ENCODE measurements at regions not wholly inside any gene's neighbourhood (a gene's known extent, or its start where the extent isn't known, plus 50 kb on each side); places are given as distances from the start of the nearest gene placed in this dataset.
"Not testable (repeated sequence)": the region's sequence is repeated elsewhere in the genome, so short reads cannot be mapped to it uniquely, and the experiment has no call there.

DNA sequence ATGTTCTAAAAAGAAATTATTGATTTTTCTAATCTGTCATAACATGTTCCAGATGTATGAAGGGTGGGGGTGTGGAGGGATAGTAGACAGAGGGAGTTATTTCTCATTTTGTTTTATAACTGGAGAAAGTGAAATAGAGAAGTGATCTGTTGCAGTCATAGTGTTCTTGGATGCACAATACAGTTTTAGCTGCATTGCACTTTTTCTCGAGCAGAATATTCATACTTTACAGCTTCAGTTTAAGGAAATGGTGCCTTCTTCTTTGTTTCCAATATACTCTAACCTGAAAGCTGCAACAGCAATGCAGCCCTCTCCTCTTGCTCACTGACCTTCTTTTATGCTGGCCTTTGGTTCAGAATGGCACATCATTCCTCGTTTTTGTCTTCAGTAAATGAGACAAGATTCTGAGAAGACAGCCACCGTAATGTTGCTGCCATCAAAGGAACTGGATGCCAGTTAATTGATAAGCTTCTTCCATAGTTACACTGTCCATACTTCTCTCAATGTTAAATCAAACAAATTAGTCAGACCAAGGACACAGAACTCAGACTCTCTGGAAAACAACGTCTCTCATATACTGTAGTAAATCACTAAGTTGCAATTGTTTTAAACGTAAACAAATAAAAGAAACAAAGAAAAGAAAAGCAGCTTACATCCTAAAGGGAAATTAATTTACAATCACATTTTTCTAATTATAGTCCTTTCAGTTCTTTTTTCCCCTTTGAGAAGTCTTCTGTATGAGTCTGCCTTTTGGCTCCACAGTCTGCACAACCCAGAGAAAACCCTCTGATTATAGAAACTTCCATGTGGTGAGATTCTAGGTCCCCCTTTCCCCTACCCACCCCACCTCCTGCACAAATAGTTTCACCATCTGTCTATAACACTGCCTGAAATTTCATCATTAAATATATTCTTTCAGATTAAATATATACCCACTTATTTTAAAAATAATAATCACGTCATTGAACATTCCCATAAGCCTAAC is 97.4 kb upstream of the UGP2 start:
- DNase-seq (ENCODE audit: low spot score): no peak
- Histone ChIP-seq H3K36me3 (ENCODE audit: insufficient read depth, low read length) (no peaks in the 10 kb centered on the region), H3K9me3 (ENCODE audit: low read length) (0 out of 2 replicates have a peak, but pooled peaks cover 8% of the 10 kb centered on the region), H3K4me3 (ENCODE audit: low read depth, low read length, poor library complexity, severe bottlenecking) (no peak overlapping the region), H3K27ac (ENCODE audit: low read depth, low read length, poor library complexity, severe bottlenecking) (no peak overlapping the region), H3K4me2 (ENCODE audit: low read length) (no peak overlapping the region), H3K4me1 (ENCODE audit: insufficient read depth, low read length, poor library complexity, severe bottlenecking) (peaks cover 14% of the 10 kb centered on the region), H4K20me1 (ENCODE audit: insufficient read depth, low read length) (no peaks in the 10 kb centered on the region), H2AFZ (ENCODE audit: low read length) (no peak overlapping the region), H3K79me2 (ENCODE audit: insufficient read depth, low read depth, low read length) (no peaks in the 10 kb centered on the region), H3K9me2 (ENCODE audit: insufficient read depth, low read length) (no peaks in the 10 kb centered on the region)
- ChIA-PET POLR2A (interaction anchor here (0.5 to 1.8 kb wide), 4 partner anchors 10 to 302 kb away, joined by 3 to 7 read pairs (median 4); no protein-coding TSS in a partner anchor), CTCF (ENCODE audit: unreplicated experiment) (no interaction called here)
- BruUV-seq (replicated peaks): no TSS peak
- intact Hi-C loops (cut with micrococcal nuclease; ENCODE audit: unreplicated experiment): no loop called here
- no peak for TF ChIP-seq CTCF (conservative IDR thresholded peaks at IDR 0.05; ENCODE audit: low read length)

- POLR2A ChIA-PET; H4K20me1 ChIP-seq (ENCODE audit: insufficient read depth, low read length); H3K4me1 ChIP-seq (ENCODE audit: insufficient read depth, low read length, poor library complexity, severe bottlenecking); CTCF ChIA-PET (ENCODE audit: unreplicated experiment); DNase-seq (ENCODE audit: low spot score); H3K9me3 ChIP-seq (ENCODE audit: low read length); H3K36me3 ChIP-seq (ENCODE audit: insufficient read depth, low read length); H3K79me2 ChIP-seq (ENCODE audit: insufficient read depth, low read depth, low read length); H3K4me2 ChIP-seq (ENCODE audit: low read length); H3K9me2 ChIP-seq (ENCODE audit: insufficient read depth, low read length); intact Hi-C loops (cut with micrococcal nuclease; ENCODE audit: unreplicated experiment); H3K4me3 ChIP-seq (ENCODE audit: low read depth, low read length, poor library complexity, severe bottlenecking); H3K27ac ChIP-seq (ENCODE audit: low read depth, low read length, poor library complexity, severe bottlenecking); BruUV-seq (replicated peaks); H2AFZ ChIP-seq (ENCODE audit: low read length): not testable (repeated sequence)
Observed at GRCh38 chr2:63746548-63746947, 95.1 kb upstream of the UGP2 start.

- intact Hi-C loops (cut with micrococcal nuclease; ENCODE audit: unreplicated experiment): no loop called here
Observed at GRCh38 chr2:63751901-63752300, 89.8 kb upstream of the UGP2 start.

More at GRCh38 chr2:63751901-63752300, 89.8 kb upstream of the UGP2 start:
- no peak overlapping the region for H3K4me2 ChIP-seq (ENCODE audit: low read length)
- no peak overlapping the region for H3K4me3 ChIP-seq (ENCODE audit: low read depth, low read length, poor library complexity, severe bottlenecking)
- ChIA-PET POLR2A (interaction anchor here (0.7 kb wide), 1 partner anchor 82 kb away, joined by 3 read pairs; no protein-coding TSS in a partner anchor), CTCF (ENCODE audit: unreplicated experiment) (no interaction called here)
- H3K4me1 ChIP-seq (ENCODE audit: insufficient read depth, low read length, poor library complexity, severe bottlenecking): peaks cover 8% of the 10 kb centered on the region
- 0 out of 2 replicates have a peak, but pooled peaks cover 8% of the 10 kb centered on the region for H3K9me3 ChIP-seq (ENCODE audit: low read length)
- no peak overlapping the region for H3K27ac ChIP-seq (ENCODE audit: low read depth, low read length, poor library complexity, severe bottlenecking)
- no peaks in the 10 kb centered on the region for H4K20me1 ChIP-seq (ENCODE audit: insufficient read depth, low read length)
- H3K9me2 ChIP-seq (ENCODE audit: insufficient read depth, low read length): no peaks in the 10 kb centered on the region
- BruUV-seq (replicated peaks): no TSS peak
- H3K79me2 ChIP-seq (ENCODE audit: insufficient read depth, low read depth, low read length): no peaks in the 10 kb centered on the region
- H3K36me3 ChIP-seq (ENCODE audit: insufficient read depth, low read length): no peaks in the 10 kb centered on the region
- DNase-seq (ENCODE audit: low spot score): no peak
- TF ChIP-seq EZH2phosphoT487 (IDR thresholded peaks at IDR 0.05; ENCODE audit: borderline replicate concordance, low read depth, low read length) (no peak), CTCF (conservative IDR thresholded peaks at IDR 0.05; ENCODE audit: low read length) (no peak)
- no peak overlapping the region for H2AFZ ChIP-seq (ENCODE audit: low read length)

Data from OCI-LY7 (cell line).